CD4-positive, alpha-beta T cell (primary cell): ENCODE measurements at regions not wholly inside any gene's neighbourhood (a gene's known extent, or its start where the extent isn't known, plus 50 kb on each side); places are given as distances from the start of the nearest gene placed in this dataset.

Experiments used
- ATAC-seq: fragments of 200-7000 bp; cut with Tn5 transposase; one replicate; pipeline ENCODE4 v1.10.0; 2022; ENCODE audit warnings: mild to moderate bottlenecking; ENCODE audit not compliant: poor library complexity
- CTCF ChIA-PET: fragments of 350-600 bp; sonication (Branson Sonifier 250); formaldehyde crosslinking; loops from one replicate; lab custom pipeline; 2021; ENCODE audit warnings: antibody characterized with exemption, inconsistent platforms; lab: Charles Lee
- POLR2A ChIA-PET: fragments of 350-600 bp; sonication (Branson Sonifier 250); formaldehyde crosslinking; loops from one replicate; lab custom pipeline; 2021; ENCODE audit warnings: antibody characterized with exemption, inconsistent platforms; lab: Charles Lee
- DNase-seq, 14 experiments: peaks; one replicate each; pipeline ENCODE4 v3.0.0-alpha.2; 2013 to 2020; ENCODE audit warnings: mixed read lengths in 2 of 14
- H3K27ac ChIP-seq, 2 donors: one replicate each; pipeline versions ENCODE4 v1.5.1 to v1.7.0; 2013; ENCODE audit warnings: low read length in 2 of 2, low read depth in 1 of 2, mild to moderate bottlenecking in 1 of 2
- H3K27me3 ChIP-seq, 2 experiments: 1 replicate in 1 of 2; 2 replicates in 1 of 2; pipeline versions ENCODE4 v1.6.1 to v1.7.0; 2013; ENCODE audit warnings: low read length in 2 of 2, control low read depth in 1 of 2, mild to moderate bottlenecking in 1 of 2, moderate library complexity in 1 of 2; ENCODE audit not compliant: insufficient read depth in 2 of 2, control insufficient read depth in 1 of 2
- H3K36me3 ChIP-seq: one replicate; pipeline ENCODE4 v1.6.1; 2013; ENCODE audit warnings: low read length, control low read depth; ENCODE audit not compliant: insufficient read depth
- H3K4me1 ChIP-seq: one replicate; pipeline ENCODE4 v1.6.1; 2013; ENCODE audit warnings: low read length, control low read depth; ENCODE audit not compliant: insufficient read depth
- H3K4me3 ChIP-seq: one replicate; pipeline ENCODE4 v1.5.1; 2013; ENCODE audit warnings: mild to moderate bottlenecking, low read length, moderate library complexity
- H3K9me3 ChIP-seq, 2 experiments: 1 replicate in 1 of 2; 2 replicates in 1 of 2; pipeline versions ENCODE4 v1.6.1 to v1.7.0; 2013; ENCODE audit warnings: low read length in 2 of 2, mild to moderate bottlenecking in 2 of 2, control low read depth in 1 of 2, moderate library complexity in 1 of 2; ENCODE audit not compliant: control insufficient read depth in 1 of 2, insufficient read depth in 1 of 2
- H3K27ac Mint-ChIP-seq: one replicate; pipeline ENCODE4 v1.8.0; 2020; ENCODE audit warnings: mixed read lengths
- H3K27me3 Mint-ChIP-seq: one replicate; pipeline ENCODE4 v1.8.0; 2021; ENCODE audit warnings: mixed read lengths
- H3K36me3 Mint-ChIP-seq: one replicate; pipeline ENCODE4 v1.8.0; 2021; ENCODE audit warnings: low read depth, mixed read lengths
- H3K4me1 Mint-ChIP-seq: one replicate; pipeline ENCODE4 v1.8.0; 2021; ENCODE audit warnings: low read depth, mixed read lengths
- H3K4me3 Mint-ChIP-seq: one replicate; pipeline ENCODE4 v1.8.0; 2020; ENCODE audit warnings: mild to moderate bottlenecking, mixed read lengths
- H3K9me3 Mint-ChIP-seq: one replicate; pipeline ENCODE4 v1.8.0; 2020; ENCODE audit warnings: mixed read lengths
- intact Hi-C, 2 experiments: fragments of 100-400 bp; cut with DNase I in 1 of 2; cut with micrococcal nuclease in 1 of 2; formaldehyde crosslinking; loops; one replicate each; pipeline versions ENCODE4 v1.15.1 to v1.9.0; 2023 to 2025; cut with DNase I, micrococcal nuclease
- TF ChIP-seq, protein P1 (sequence below): fragments of 200-600 bp; IDR thresholded peaks from one replicate; pipeline ENCODE4 v1.8.0; 2022; ENCODE audit warnings: antibody characterized with exemption, mild to moderate bottlenecking

DNA sequence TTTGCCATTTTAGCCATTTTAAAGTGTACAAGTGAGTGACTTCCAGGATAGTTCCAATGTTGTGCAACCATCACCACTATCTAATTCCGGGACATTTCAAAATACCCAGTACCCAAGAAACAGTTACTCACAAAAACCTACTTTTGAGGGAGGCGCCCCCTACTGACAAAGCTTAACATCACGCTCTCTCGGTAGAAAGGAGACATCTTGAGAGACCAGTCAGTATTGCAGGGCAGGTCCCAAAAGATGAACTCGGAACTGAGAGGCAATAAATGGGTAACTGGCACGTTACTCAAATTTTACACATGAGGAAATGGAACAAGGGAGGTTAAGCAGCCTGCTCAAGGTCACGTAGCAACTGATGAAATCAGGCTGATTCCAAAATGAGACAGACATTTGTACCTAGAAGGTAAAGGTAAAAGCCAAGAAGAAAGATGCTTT lies 50.0 kb upstream of the POU2AF1 start:
- ChIA-PET CTCF (interaction anchor here (1.0 to 2.6 kb wide), 4 partner anchors 11 to 145 kb away, joined by 3 to 10 read pairs (median 6); no protein-coding TSS in a partner anchor), POLR2A (interaction anchor here (1.0 kb wide), 1 partner anchor 17 kb away, joined by 3 read pairs; no protein-coding TSS in a partner anchor)
- Histone ChIP-seq H3K36me3 (no peaks in the 10 kb centered on the region), H3K4me1 (no peaks in the 10 kb centered on the region), H3K27me3 (no peaks in the 10 kb centered on the region), H3K9me3 (no peaks in the 10 kb centered on the region), H3K27ac (no peak overlapping the region), H3K4me3 (no peak overlapping the region)
- intact Hi-C loops: loop anchor here in 1 of 2 experiments (1.0 kb wide), 1 partner anchor 146 kb away; no protein-coding TSS in a partner anchor
- Mint-ChIP-seq H3K36me3 (no peaks in the 10 kb centered on the region), H3K27ac (no peak overlapping the region), H3K4me3 (no peak overlapping the region), H3K27me3 (no peaks in the 10 kb centered on the region), H3K4me1 (no peaks in the 10 kb centered on the region), H3K9me3 (no peaks in the 10 kb centered on the region)
- ATAC-seq (peak; percentile 56), DNase-seq (peak; percentile 17 to 68 (median 40))
- TF ChIP-seq, protein P1, sequence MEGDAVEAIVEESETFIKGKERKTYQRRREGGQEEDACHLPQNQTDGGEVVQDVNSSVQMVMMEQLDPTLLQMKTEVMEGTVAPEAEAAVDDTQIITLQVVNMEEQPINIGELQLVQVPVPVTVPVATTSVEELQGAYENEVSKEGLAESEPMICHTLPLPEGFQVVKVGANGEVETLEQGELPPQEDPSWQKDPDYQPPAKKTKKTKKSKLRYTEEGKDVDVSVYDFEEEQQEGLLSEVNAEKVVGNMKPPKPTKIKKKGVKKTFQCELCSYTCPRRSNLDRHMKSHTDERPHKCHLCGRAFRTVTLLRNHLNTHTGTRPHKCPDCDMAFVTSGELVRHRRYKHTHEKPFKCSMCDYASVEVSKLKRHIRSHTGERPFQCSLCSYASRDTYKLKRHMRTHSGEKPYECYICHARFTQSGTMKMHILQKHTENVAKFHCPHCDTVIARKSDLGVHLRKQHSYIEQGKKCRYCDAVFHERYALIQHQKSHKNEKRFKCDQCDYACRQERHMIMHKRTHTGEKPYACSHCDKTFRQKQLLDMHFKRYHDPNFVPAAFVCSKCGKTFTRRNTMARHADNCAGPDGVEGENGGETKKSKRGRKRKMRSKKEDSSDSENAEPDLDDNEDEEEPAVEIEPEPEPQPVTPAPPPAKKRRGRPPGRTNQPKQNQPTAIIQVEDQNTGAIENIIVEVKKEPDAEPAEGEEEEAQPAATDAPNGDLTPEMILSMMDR: peak; percentile 69
